Endodermal cell (in vitro differentiated cells): ENCODE measurements at regions not wholly inside any gene's neighbourhood (a gene's known extent, or its start where the extent isn't known, plus 50 kb on each side); places are given as distances from the start of the nearest gene placed in this dataset.

Source experiments
- DNase-seq: peaks from one replicate; pipeline ENCODE4 v3.0.0-alpha.2; 2017
- H3K27ac ChIP-seq: 2 replicates; pipeline ENCODE4 v1.5.1; 2013; ENCODE audit warnings: mild to moderate bottlenecking, low read depth, low read length, moderate library complexity
- H3K27me3 ChIP-seq: 2 replicates; pipeline ENCODE4 v1.6.1; 2013; ENCODE audit warnings: mild to moderate bottlenecking, low read length, moderate library complexity; ENCODE audit not compliant: insufficient read depth, control insufficient read depth, poor library complexity, severe bottlenecking
- H3K36me3 ChIP-seq: 2 replicates; pipeline ENCODE4 v1.7.0; 2013; ENCODE audit warnings: mild to moderate bottlenecking, low read length, moderate library complexity; ENCODE audit not compliant: control insufficient read depth, insufficient read depth
- H3K4me1 ChIP-seq: one replicate; pipeline ENCODE4 v1.7.0; 2013; ENCODE audit warnings: low read length; ENCODE audit not compliant: control insufficient read depth, insufficient read depth
- H3K4me3 ChIP-seq: 2 replicates; pipeline ENCODE4 v1.5.1; 2013; ENCODE audit warnings: mild to moderate bottlenecking, low read length, moderate library complexity
- H3K9ac ChIP-seq: 2 replicates; pipeline ENCODE4 v1.6.1; 2013; ENCODE audit warnings: mild to moderate bottlenecking, low read length, moderate library complexity; ENCODE audit not compliant: poor library complexity, severe bottlenecking; ENCODE audit errors: extremely low read depth
- H3K9me3 ChIP-seq: 2 replicates; pipeline ENCODE4 v1.6.1; 2013; ENCODE audit warnings: mild to moderate bottlenecking, low read length, moderate library complexity; ENCODE audit not compliant: control insufficient read depth
- H3K27ac Mint-ChIP-seq: 2 replicates; pipeline ENCODE4 v1.8.0; 2020; ENCODE audit warnings: mixed read lengths
- H3K27me3 Mint-ChIP-seq: 2 replicates; pipeline ENCODE4 v1.8.0; 2021; ENCODE audit warnings: mild to moderate bottlenecking, mixed read lengths; ENCODE audit not compliant: insufficient read depth
- H3K36me3 Mint-ChIP-seq: 2 replicates; pipeline ENCODE4 v1.8.0; 2020; ENCODE audit warnings: low read depth, mixed read lengths
- H3K4me1 Mint-ChIP-seq: 2 replicates; pipeline ENCODE4 v1.8.0; 2020; ENCODE audit warnings: mixed read lengths
- H3K4me3 Mint-ChIP-seq: 2 replicates; pipeline ENCODE4 v1.8.0; 2020; ENCODE audit warnings: mild to moderate bottlenecking, moderate library complexity, mixed read lengths
- H3K9me3 Mint-ChIP-seq: 2 replicates; pipeline ENCODE4 v1.8.0; 2020; ENCODE audit warnings: mild to moderate bottlenecking, mixed read lengths
- CTCF ChIP-seq: fragments of 200-600 bp; sonication (generic); conservative IDR thresholded peaks from 2 replicates; pipeline ENCODE4 v1.5.0; 2021; ENCODE audit warnings: antibody characterized with exemption, mild to moderate bottlenecking
- whole genome bisulfite sequencing, 2 experiments: methylation state at CpG; one replicate each; pipeline versions ENCODE4 v1.1.5 to v1.1.7; 2013; ENCODE audit warnings: missing lambda C conversion rate in 2 of 2, mixed read lengths in 1 of 2; ENCODE audit not compliant: insufficient coverage in 1 of 2, insufficient read length in 1 of 2; 5-methylcytosine and 5-hydroxymethylcytosine counted together

DNA sequence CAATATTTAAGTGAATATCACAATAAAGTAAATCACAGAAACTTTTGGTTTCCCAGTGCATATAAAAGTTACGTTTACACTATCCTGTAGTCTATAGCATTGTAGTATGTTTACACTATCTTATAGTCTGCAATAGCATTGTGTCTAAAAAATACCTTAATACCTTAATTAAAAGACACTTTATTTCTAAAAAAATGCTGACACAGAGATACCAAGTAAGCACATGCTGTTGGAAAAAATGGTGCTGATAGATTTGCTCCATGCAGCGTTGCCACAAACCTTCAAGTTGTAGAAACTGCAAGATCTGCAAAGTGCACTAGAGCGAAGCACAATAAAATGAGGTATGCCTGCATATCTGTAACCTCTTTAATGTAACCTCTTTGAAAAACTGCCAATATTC, 847.3 kb downstream of the GLUD2 start:
- H3K36me3 Mint-ChIP-seq: no peaks in the 10 kb centered on the region
- no peak overlapping the region for H3K4me3 ChIP-seq
- no peaks in the 10 kb centered on the region for H3K36me3 ChIP-seq
- H3K9me3 Mint-ChIP-seq: peaks cover 25% of the 10 kb centered on the region
- WGBS, 2 experiments: 95 to 100% methylated on average over 1 to 2 of the region's 3 CpGs
- TF ChIP-seq CTCF: no peak
- no peak overlapping the region for H3K9ac ChIP-seq
- H3K4me1 Mint-ChIP-seq: no peaks in the 10 kb centered on the region
- H3K27me3 Mint-ChIP-seq: no peaks in the 10 kb centered on the region
- H3K4me3 Mint-ChIP-seq: no peak overlapping the region
- H3K27me3 ChIP-seq: no peaks in the 10 kb centered on the region
- H3K27ac Mint-ChIP-seq: no peak overlapping the region
- H3K4me1 ChIP-seq: no peaks in the 10 kb centered on the region
- H3K27ac ChIP-seq: no peak overlapping the region
- DNase-seq: no peak
- no peaks in the 10 kb centered on the region for H3K9me3 ChIP-seq

DNA sequence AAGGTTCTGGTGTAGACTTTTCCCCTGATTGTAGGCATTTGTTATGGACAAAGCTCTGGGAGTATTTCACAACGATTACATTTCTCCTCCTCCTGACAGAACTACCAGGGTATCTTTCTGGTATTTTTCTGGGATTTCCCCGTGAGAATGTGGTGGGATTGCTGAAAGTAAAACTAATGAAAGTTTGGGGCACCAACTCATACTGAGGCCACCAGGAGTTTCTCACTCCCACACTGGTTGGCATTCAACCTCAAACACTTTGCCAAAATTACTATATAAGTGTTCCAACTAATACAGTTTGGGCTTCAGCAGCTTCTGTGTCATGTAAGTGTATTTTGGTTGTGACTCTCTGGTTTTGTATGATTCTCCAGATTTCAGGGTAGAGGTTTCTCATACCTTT, 855.1 kb downstream of the GLUD2 start:
- no peaks in the 10 kb centered on the region for H3K9me3 ChIP-seq
- H3K4me1 ChIP-seq: no peaks in the 10 kb centered on the region
- H3K9ac ChIP-seq: no peak overlapping the region
- TF ChIP-seq CTCF: no peak
- no peak overlapping the region for H3K27ac ChIP-seq
- Mint-ChIP-seq H3K27ac (no peak overlapping the region), H3K9me3 (peaks cover 48% of the 10 kb centered on the region), H3K36me3 (no peaks in the 10 kb centered on the region), H3K27me3 (no peaks in the 10 kb centered on the region), H3K4me1 (no peaks in the 10 kb centered on the region), H3K4me3 (no peak overlapping the region)
- H3K4me3 ChIP-seq: no peak overlapping the region
- WGBS, 2 experiments: no CpG with 5 or more reads among the region's 2 CpGs
- DNase-seq: no peak
- no peaks in the 10 kb centered on the region for H3K27me3 ChIP-seq
- no peaks in the 10 kb centered on the region for H3K36me3 ChIP-seq

GRCh38 chrX:121903961-121904360, 856.6 kb downstream of the GLUD2 start:
- WGBS, 2 experiments: 86% methylated on average over 7 of the region's 7 CpGs; no CpG with 5 or more reads in 1 of the 2 experiments
- no peak overlapping the region for H3K4me3 ChIP-seq
- Mint-ChIP-seq H3K4me1 (no peaks in the 10 kb centered on the region), H3K27ac (no peak overlapping the region), H3K9me3 (peaks cover 57% of the 10 kb centered on the region), H3K4me3 (no peak overlapping the region), H3K27me3 (no peaks in the 10 kb centered on the region), H3K36me3 (no peaks in the 10 kb centered on the region)
- DNase-seq: no peak
- H3K9ac ChIP-seq: no peak overlapping the region
- no peak for TF ChIP-seq CTCF
- no peaks in the 10 kb centered on the region for H3K36me3 ChIP-seq
- no peak overlapping the region for H3K27ac ChIP-seq
- H3K4me1 ChIP-seq: no peaks in the 10 kb centered on the region
- H3K9me3 ChIP-seq: no peaks in the 10 kb centered on the region
- no peaks in the 10 kb centered on the region for H3K27me3 ChIP-seq
